GM23248 (cell line): ENCODE measurements at regions not wholly inside any gene's neighbourhood (a gene's known extent, or its start where the extent isn't known, plus 50 kb on each side); places are given as distances from the start of the nearest gene placed in this dataset.

Experiments used
- EZH2 ChIP-seq: fragments of 200-600 bp; sonication (generic); IDR thresholded peaks from 2 replicates; pipeline ENCODE4 v1.6.1; 2018; ENCODE audit warnings: antibody characterized with exemption, mild to moderate bottlenecking; ENCODE audit not compliant: insufficient read depth, poor library complexity, severe bottlenecking
- EZH2phosphoT487 ChIP-seq: fragments of 200-600 bp; sonication (generic); IDR thresholded peaks from 2 replicates; pipeline ENCODE4 v1.6.1; 2018; ENCODE audit warnings: antibody characterized with exemption, moderate library complexity, mild to moderate bottlenecking, low read depth; ENCODE audit not compliant: insufficient read depth

- TF ChIP-seq EZH2: no peak
- TF ChIP-seq EZH2phosphoT487: no peak
Observed at GRCh38 chr18:30811580-30811979, 231.0 kb downstream of the DSC3 start.
